Osteocyte (in vitro differentiated cells): ENCODE measurements at regions not wholly inside any gene's neighbourhood (a gene's known extent, or its start where the extent isn't known, plus 50 kb on each side); places are given as distances from the start of the nearest gene placed in this dataset.

Source experiments
- DNase-seq: peaks from one replicate; pipeline ENCODE4 v3.0.0; 2021; ENCODE audit warnings: mixed read lengths; ENCODE audit not compliant: unreplicated experiment; ENCODE audit errors: extremely low spot score
- H3K27ac Mint-ChIP-seq: one replicate; pipeline ENCODE4 v1.8.0; 2021; ENCODE audit warnings: mild to moderate bottlenecking, mixed read lengths; ENCODE audit not compliant: unreplicated experiment
- H3K27me3 Mint-ChIP-seq: one replicate; pipeline ENCODE4 v1.8.0; 2021; ENCODE audit warnings: mixed read lengths; ENCODE audit not compliant: unreplicated experiment
- H3K36me3 Mint-ChIP-seq: one replicate; pipeline ENCODE4 v1.8.0; 2021; ENCODE audit warnings: mixed read lengths; ENCODE audit not compliant: unreplicated experiment
- H3K4me1 Mint-ChIP-seq: one replicate; pipeline ENCODE4 v1.8.0; 2021; ENCODE audit warnings: mixed read lengths; ENCODE audit not compliant: unreplicated experiment
- H3K4me3 Mint-ChIP-seq: one replicate; pipeline ENCODE4 v1.8.0; 2021; ENCODE audit warnings: mild to moderate bottlenecking, moderate library complexity, mixed read lengths; ENCODE audit not compliant: unreplicated experiment
- H3K9me3 Mint-ChIP-seq: one replicate; pipeline ENCODE4 v1.8.0; 2021; ENCODE audit warnings: mixed read lengths; ENCODE audit not compliant: unreplicated experiment
- TF ChIP-seq, protein P1 (sequence below): fragments of 200-600 bp; sonication (generic); IDR thresholded peaks from 2 replicates; pipeline ENCODE4 v1.5.0; 2021; ENCODE audit warnings: antibody characterized with exemption, mild to moderate bottlenecking, moderate library complexity

DNA sequence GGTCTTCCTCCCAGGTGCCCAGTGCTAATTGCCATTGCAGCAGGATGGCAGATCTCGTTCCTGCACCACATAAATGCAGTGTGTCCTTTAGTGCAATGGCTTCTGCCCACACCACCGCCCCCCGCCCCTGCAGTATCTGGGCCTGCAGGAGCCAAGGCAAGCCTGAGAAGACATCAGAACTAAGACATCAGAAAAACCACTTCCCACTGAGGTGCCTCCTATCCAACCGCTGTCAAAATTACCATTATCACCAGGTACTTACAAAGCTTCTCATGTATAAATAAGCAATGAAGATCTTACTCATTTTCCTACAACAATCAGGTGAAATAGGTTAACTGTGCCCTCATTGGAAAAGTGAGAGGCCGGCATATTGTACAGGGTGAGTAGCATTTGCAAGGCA lies 228.8 kb downstream of the FBXO15 start:
- TF ChIP-seq, protein P1, sequence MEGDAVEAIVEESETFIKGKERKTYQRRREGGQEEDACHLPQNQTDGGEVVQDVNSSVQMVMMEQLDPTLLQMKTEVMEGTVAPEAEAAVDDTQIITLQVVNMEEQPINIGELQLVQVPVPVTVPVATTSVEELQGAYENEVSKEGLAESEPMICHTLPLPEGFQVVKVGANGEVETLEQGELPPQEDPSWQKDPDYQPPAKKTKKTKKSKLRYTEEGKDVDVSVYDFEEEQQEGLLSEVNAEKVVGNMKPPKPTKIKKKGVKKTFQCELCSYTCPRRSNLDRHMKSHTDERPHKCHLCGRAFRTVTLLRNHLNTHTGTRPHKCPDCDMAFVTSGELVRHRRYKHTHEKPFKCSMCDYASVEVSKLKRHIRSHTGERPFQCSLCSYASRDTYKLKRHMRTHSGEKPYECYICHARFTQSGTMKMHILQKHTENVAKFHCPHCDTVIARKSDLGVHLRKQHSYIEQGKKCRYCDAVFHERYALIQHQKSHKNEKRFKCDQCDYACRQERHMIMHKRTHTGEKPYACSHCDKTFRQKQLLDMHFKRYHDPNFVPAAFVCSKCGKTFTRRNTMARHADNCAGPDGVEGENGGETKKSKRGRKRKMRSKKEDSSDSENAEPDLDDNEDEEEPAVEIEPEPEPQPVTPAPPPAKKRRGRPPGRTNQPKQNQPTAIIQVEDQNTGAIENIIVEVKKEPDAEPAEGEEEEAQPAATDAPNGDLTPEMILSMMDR, result no peak
- H3K4me3 Mint-ChIP-seq, result no peak overlapping the region
- no peaks in the 10 kb centered on the region for H3K27me3 Mint-ChIP-seq

DNA sequence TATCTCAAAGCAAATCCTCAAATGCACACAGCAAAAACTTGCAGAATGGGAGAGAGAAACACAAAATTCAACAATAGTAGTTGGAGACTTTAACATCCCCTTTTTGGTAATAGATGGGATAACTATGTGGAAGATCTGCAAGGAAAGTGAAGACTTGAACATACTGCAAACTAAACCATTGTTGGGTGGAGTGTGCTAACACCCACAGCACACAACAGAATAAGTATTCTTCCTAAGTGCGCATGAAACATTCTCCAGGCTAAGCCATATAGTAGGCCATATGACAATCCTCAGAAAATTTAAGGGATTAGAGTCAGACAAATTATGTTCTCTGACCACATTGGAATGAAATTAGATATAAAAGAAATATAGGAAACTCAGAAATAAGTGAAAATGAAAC lies 230.6 kb downstream of the FBXO15 start:
- no peak for DNase-seq
- Mint-ChIP-seq H3K4me3 (no peak overlapping the region), H3K27me3 (no peaks in the 10 kb centered on the region), H3K4me1 (no peaks in the 10 kb centered on the region), H3K9me3 (no peaks in the 10 kb centered on the region), H3K27ac (no peak overlapping the region), H3K36me3 (no peaks in the 10 kb centered on the region)
- TF ChIP-seq, protein P1, result no peak

More for the DNA sequence above, 228.8 kb downstream of the FBXO15 start:
- no peaks in the 10 kb centered on the region for H3K4me1 Mint-ChIP-seq
- H3K9me3 Mint-ChIP-seq, result no peaks in the 10 kb centered on the region
- H3K36me3 Mint-ChIP-seq, result no peaks in the 10 kb centered on the region
- no peak overlapping the region for H3K27ac Mint-ChIP-seq
- no peak for DNase-seq

DNA sequence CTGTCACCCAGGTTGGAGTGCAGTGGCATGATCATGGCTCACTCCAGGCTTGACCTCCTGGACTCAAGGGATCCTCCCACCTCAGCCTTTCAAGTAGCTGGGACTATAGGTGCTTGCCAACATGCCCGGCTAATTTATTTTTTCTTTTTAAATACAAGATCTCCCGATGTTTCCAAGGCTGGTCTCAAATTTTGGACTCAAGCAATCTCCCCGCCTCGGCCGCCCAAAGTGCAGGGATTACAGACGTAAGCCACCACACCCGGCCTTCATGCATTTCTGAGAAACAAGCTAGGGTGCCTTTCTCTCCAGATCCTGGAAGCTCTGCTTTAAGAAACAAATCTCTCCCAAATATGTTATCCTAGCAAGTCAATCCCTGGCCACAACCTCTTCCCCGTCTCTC lies 234.1 kb downstream of the FBXO15 start:
- H3K4me1 Mint-ChIP-seq, result no peaks in the 10 kb centered on the region
- H3K27ac Mint-ChIP-seq, result no peak overlapping the region
- TF ChIP-seq, protein P1, result no peak
- no peaks in the 10 kb centered on the region for H3K36me3 Mint-ChIP-seq
- no peak for DNase-seq
- no peaks in the 10 kb centered on the region for H3K9me3 Mint-ChIP-seq
- H3K4me3 Mint-ChIP-seq, result no peak overlapping the region
- no peaks in the 10 kb centered on the region for H3K27me3 Mint-ChIP-seq

DNA sequence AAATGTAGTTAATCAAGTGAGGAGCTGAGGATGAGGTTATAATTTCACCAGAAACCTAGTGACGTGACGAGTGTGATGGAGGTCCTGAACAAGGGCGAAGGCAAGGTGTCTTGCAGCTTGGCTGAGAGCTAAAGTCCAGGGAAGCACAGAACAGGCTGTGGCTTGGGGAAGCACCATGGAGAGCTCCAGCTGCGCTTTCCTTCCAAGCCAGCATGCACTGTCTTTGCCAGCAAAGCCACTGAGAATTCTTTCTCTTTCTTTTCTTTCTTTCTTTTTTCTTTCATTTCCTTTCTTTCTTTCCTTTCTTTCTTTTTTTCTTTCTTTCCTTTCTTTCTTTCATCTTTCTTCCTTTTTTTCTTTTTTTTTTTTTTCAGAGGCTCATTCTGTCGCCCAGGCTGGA lies 239.3 kb downstream of the FBXO15 start:
- DNase-seq, result no peak
- TF ChIP-seq, protein P1, result no peak
- Mint-ChIP-seq H3K36me3 (no peaks in the 10 kb centered on the region), H3K4me3 (no peak overlapping the region), H3K27me3 (no peaks in the 10 kb centered on the region), H3K9me3 (no peaks in the 10 kb centered on the region), H3K27ac (no peak overlapping the region), H3K4me1 (no peaks in the 10 kb centered on the region)

DNA sequence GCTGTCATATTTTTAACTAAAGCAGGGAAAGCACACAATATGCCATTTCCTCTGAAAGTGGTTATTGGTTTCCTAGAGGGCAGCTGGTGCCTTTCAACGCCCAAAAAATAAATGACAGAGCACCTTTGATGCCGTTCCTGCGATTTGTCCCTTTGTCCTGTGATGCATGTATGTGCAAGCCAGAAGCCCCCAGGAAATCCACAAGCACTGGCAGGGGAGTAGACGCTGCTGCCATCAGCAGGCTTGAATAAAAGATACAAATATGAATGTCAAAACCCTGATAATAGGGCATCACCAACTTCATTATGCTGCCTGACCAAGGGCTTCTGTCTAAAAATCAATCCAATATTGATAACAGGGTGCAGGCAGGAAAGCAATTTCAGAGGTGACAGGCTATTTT lies 246.1 kb downstream of the FBXO15 start:
- Mint-ChIP-seq H3K36me3 (no peaks in the 10 kb centered on the region), H3K9me3 (peaks cover 4% of the 10 kb centered on the region), H3K4me1 (no peaks in the 10 kb centered on the region), H3K27me3 (no peaks in the 10 kb centered on the region), H3K4me3 (no peak overlapping the region), H3K27ac (no peak overlapping the region)
- DNase-seq, result no peak
- TF ChIP-seq, protein P1, result no peak
